AG09309 (cell line): ENCODE measurements at regions not wholly inside any gene's neighbourhood (a gene's known extent, or its start where the extent isn't known, plus 50 kb on each side); places are given as distances from the start of the nearest gene placed in this dataset.

Experiments used
- DNase-seq: peaks from one replicate; pipeline ENCODE4 v3.0.0-alpha.2; 2010; ENCODE audit warnings: low read depth
- H3K4me3 ChIP-seq: 2 replicates; pipeline ENCODE4 v1.5.1; 2011; ENCODE audit warnings: mild to moderate bottlenecking, low read depth, low read length, moderate library complexity; ENCODE audit not compliant: control insufficient read depth
- TF ChIP-seq, protein P1 (sequence below): IDR thresholded peaks from 2 replicates; pipeline ENCODE4 v1.5.1; 2011; ENCODE audit warnings: mild to moderate bottlenecking, low read depth, low read length, inconsistent platforms; ENCODE audit not compliant: insufficient read depth, control insufficient read depth; ENCODE audit errors: missing control alignments

DNA sequence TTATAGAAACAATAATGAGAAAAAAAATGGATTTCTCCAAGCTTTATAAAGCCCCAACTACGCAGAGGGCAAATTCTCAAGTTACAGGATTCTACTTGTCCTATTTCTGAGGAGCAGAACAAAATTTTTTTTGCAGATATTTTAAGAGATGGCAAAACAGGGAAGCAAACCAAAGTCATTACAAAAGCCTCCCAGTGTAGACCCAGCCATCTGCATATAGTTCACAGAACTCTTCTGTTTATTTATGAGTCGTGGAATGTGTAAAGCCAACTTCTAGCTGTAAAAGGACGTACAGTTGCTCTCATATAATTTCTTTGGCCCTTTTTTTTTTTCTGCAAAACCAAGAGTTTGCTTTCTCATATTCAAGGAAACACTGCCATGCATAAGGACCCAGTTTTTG is 120.4 kb downstream of the PCDH7 start:
- no peak for DNase-seq
- TF ChIP-seq, protein P1, sequence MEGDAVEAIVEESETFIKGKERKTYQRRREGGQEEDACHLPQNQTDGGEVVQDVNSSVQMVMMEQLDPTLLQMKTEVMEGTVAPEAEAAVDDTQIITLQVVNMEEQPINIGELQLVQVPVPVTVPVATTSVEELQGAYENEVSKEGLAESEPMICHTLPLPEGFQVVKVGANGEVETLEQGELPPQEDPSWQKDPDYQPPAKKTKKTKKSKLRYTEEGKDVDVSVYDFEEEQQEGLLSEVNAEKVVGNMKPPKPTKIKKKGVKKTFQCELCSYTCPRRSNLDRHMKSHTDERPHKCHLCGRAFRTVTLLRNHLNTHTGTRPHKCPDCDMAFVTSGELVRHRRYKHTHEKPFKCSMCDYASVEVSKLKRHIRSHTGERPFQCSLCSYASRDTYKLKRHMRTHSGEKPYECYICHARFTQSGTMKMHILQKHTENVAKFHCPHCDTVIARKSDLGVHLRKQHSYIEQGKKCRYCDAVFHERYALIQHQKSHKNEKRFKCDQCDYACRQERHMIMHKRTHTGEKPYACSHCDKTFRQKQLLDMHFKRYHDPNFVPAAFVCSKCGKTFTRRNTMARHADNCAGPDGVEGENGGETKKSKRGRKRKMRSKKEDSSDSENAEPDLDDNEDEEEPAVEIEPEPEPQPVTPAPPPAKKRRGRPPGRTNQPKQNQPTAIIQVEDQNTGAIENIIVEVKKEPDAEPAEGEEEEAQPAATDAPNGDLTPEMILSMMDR = no peak
- no peak overlapping the region for H3K4me3 ChIP-seq

- TF ChIP-seq, protein P1 = no peak
- no peak overlapping the region for H3K4me3 ChIP-seq
- DNase-seq = no peak
These were observed 122.0 kb downstream of the PCDH7 start for GRCh38 chr4:30842142-30842541.

- DNase-seq = no peak
- H3K4me3 ChIP-seq = no peak overlapping the region
- TF ChIP-seq, protein P1 = no peak
These were observed 122.5 kb downstream of the PCDH7 start for GRCh38 chr4:30842689-30843088.

GRCh38 chr4:30844861-30845582 is 124.9 kb downstream of the PCDH7 start:
- TF ChIP-seq, protein P1 = no peak
- DNase-seq = no peak
- H3K4me3 ChIP-seq = no peak overlapping the region

GRCh38 chr4:30847167-30847566 is 127.0 kb downstream of the PCDH7 start:
- TF ChIP-seq, protein P1 = no peak
- no peak overlapping the region for H3K4me3 ChIP-seq
- DNase-seq = no peak

- TF ChIP-seq, protein P1 = no peak
- no peak for DNase-seq
- no peak overlapping the region for H3K4me3 ChIP-seq
These were observed 127.8 kb downstream of the PCDH7 start for GRCh38 chr4:30847958-30848357.
